Spinal cord (tissue), 9 donors: ENCODE measurements at regions not wholly inside any gene's neighbourhood (a gene's known extent, or its start where the extent isn't known, plus 50 kb on each side); places are given as distances from the start of the nearest gene placed in this dataset.
"Not testable (repeated sequence)": the region's sequence is repeated elsewhere in the genome, so short reads cannot be mapped to it uniquely, and the experiment has no call there.

Experiments used
- DNase-seq, 6 donors: peaks; one replicate each; pipeline versions ENCODE4 v3.0.0 to v3.0.0-alpha.2; 2013 to 2015; ENCODE audit warnings: low spot score in 6 of 6, low read depth in 4 of 6
- H3K27ac ChIP-seq: one replicate; pipeline ENCODE4 v1.5.1; 2013; ENCODE audit warnings: low read depth, low read length, control low read depth
- H3K27me3 ChIP-seq: one replicate; pipeline ENCODE4 v1.6.1; 2013; ENCODE audit warnings: low read length; ENCODE audit not compliant: control insufficient read depth, insufficient read depth
- H3K36me3 ChIP-seq: one replicate; pipeline ENCODE4 v1.6.1; 2013; ENCODE audit warnings: low read length; ENCODE audit not compliant: control insufficient read depth, insufficient read depth
- H3K4me1 ChIP-seq: one replicate; pipeline ENCODE4 v1.6.1; 2013; ENCODE audit warnings: low read length; ENCODE audit not compliant: control insufficient read depth, insufficient read depth
- H3K4me3 ChIP-seq: one replicate; pipeline ENCODE4 v1.5.1; 2013; ENCODE audit warnings: low read depth, low read length, control low read depth
- H3K9me3 ChIP-seq: one replicate; pipeline ENCODE4 v1.6.1; 2013; ENCODE audit warnings: low read length; ENCODE audit not compliant: control insufficient read depth, insufficient read depth
- WGBS: methylation state at CpG from one replicate; pipeline ENCODE4 v1.1.5; 2013; ENCODE audit warnings: missing lambda C conversion rate; ENCODE audit not compliant: insufficient coverage; 5-methylcytosine and 5-hydroxymethylcytosine counted together
- donor health status: healthy.

DNA sequence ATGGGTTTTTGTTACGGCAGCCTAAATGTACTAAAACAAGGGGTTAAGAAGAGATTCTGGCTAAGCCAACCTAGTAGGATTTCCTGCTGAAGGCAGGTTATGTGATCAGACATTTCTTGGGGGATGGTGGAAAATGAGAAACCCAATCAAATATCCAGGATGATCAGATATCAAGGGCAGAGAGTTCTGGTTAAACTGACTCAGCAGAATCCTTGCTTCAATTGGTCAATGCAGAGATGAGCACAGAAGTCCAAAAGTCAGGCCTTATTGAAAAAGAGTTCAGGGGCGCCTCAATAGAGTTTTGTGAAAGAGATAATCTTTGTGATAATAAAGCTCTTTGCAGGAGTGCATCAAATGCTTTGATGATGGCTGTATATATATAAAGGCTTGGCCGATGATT is 237.1 kb downstream of the AMY1C start:
- DNase-seq: no peak
- H3K27ac ChIP-seq: no peak overlapping the region
- peaks cover 1% of the 10 kb centered on the region for H3K9me3 ChIP-seq
- H3K36me3 ChIP-seq: no peaks in the 10 kb centered on the region
- H3K4me1 ChIP-seq: no peaks in the 10 kb centered on the region
- no peaks in the 10 kb centered on the region for H3K27me3 ChIP-seq
- WGBS: 83% methylated on average over 1 of the region's 3 CpGs
- H3K4me3 ChIP-seq: no peak overlapping the region

DNA sequence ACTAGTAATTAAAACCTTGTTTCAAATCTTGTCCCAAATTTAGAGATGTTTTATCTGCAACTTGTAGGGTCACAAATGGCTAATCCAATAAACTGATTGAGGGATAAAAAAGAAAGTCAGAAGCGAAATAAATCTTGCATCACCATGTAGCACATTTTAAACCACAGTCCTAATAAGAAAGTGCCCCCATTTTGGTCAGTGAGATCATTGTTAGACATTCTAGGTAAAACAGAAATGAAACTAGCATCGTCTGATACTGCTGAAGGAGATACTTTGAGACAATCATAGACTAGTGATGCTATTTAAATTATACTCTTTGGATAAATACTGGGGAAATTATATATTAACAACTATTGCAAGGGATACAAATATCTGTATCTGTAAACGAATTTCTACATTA is 247.9 kb downstream of the AMY1C start:
- Histone ChIP-seq H3K4me3 (no peak overlapping the region), H3K27ac (no peak overlapping the region), H3K36me3 (no peaks in the 10 kb centered on the region), H3K9me3 (no peaks in the 10 kb centered on the region), H3K27me3 (no peaks in the 10 kb centered on the region), H3K4me1 (no peaks in the 10 kb centered on the region)
- DNase-seq: no peak
- WGBS: no CpG with 5 or more reads among the region's 3 CpGs

GRCh38 chr1:104018922-104019674 is 269.4 kb downstream of the AMY1C start:
- Histone ChIP-seq H3K9me3 (no peaks in the 10 kb centered on the region), H3K27ac (no peak overlapping the region), H3K27me3 (no peaks in the 10 kb centered on the region), H3K36me3 (no peaks in the 10 kb centered on the region), H3K4me1 (no peaks in the 10 kb centered on the region), H3K4me3 (no peak overlapping the region)
- 80% methylated on average over 1 of the region's 1 CpG for WGBS
- no peak for DNase-seq

DNA sequence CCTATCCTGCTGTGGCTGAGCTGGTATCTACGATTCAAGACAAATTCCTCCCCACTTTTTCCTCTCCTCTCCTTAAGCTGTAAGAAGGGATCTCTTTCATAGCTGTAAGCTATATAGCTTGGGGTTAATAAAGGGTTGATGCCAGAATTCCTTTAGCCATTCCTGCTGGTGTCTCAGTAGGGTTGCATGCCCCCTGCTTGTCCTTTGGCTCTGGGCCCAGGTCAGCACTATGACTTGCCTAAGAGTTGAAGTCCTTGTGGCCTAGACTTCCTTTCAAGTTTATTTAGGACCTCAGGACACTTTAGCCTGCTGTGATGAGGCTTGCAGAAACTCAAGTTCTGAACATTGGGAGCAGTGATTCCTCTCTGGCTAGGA is 270.0 kb downstream of the AMY1C start:
- Histone ChIP-seq H3K27ac (no peak overlapping the region), H3K27me3 (no peaks in the 10 kb centered on the region), H3K36me3 (no peaks in the 10 kb centered on the region), H3K4me1 (no peaks in the 10 kb centered on the region), H3K4me3 (no peak overlapping the region), H3K9me3 (no peaks in the 10 kb centered on the region)
- no peak for DNase-seq
- WGBS: no CpG with 5 or more reads among the region's 1 CpG

GRCh38 chr1:104028416-104029035 is 278.8 kb downstream of the AMY1C start:
- no peaks in the 10 kb centered on the region for H3K4me1 ChIP-seq
- DNase-seq: peak in 1 of 6 donors; percentile 54
- no CpG with 5 or more reads among the region's 3 CpGs for WGBS

GRCh38 chr1:104029456-104029970 is 279.8 kb downstream of the AMY1C start:
- Histone ChIP-seq H3K27ac (no peak overlapping the region), H3K4me3 (no peak overlapping the region), H3K4me1 (no peaks in the 10 kb centered on the region), H3K36me3 (no peaks in the 10 kb centered on the region), H3K9me3 (no peaks in the 10 kb centered on the region), H3K27me3 (no peaks in the 10 kb centered on the region)
- no CpG with 5 or more reads among the region's 1 CpG for WGBS
- DNase-seq: peak in 2 of 6 donors; percentile 2 to 42

More at GRCh38 chr1:104028416-104029035, 278.8 kb downstream of the AMY1C start:
- no peak overlapping the region for H3K27ac ChIP-seq
- H3K4me3 ChIP-seq: no peak overlapping the region
- no peaks in the 10 kb centered on the region for H3K27me3 ChIP-seq
- no peaks in the 10 kb centered on the region for H3K9me3 ChIP-seq
- H3K36me3 ChIP-seq: no peaks in the 10 kb centered on the region

- no peak overlapping the region for H3K4me3 ChIP-seq
- no peak overlapping the region for H3K27ac ChIP-seq
- H3K4me1 ChIP-seq: no peaks in the 10 kb centered on the region
- DNase-seq: no peak
- H3K36me3 ChIP-seq: no peaks in the 10 kb centered on the region
- WGBS: 77% methylated on average over 8 of the region's 8 CpGs
- no peaks in the 10 kb centered on the region for H3K27me3 ChIP-seq
- no peaks in the 10 kb centered on the region for H3K9me3 ChIP-seq
Observed at GRCh38 chr1:104056786-104057185, 307.1 kb downstream of the AMY1C start.

GRCh38 chr1:104057219-104057898 is 307.7 kb downstream of the AMY1C start:
- H3K36me3 ChIP-seq, H3K27me3 ChIP-seq, H3K4me1 ChIP-seq, DNase-seq, H3K9me3 ChIP-seq, H3K27ac ChIP-seq, H3K4me3 ChIP-seq: not testable (repeated sequence)
- 74% methylated on average over 6 of the region's 6 CpGs for WGBS

GRCh38 chr1:104061637-104062036 is 311.9 kb downstream of the AMY1C start:
- H3K4me1 ChIP-seq, H3K27me3 ChIP-seq, H3K9me3 ChIP-seq, H3K4me3 ChIP-seq, DNase-seq, H3K27ac ChIP-seq, H3K36me3 ChIP-seq: not testable (repeated sequence)
- WGBS: no CpG with 5 or more reads among the region's 3 CpGs
